Gastroesophageal sphincter (tissue), 4 donors: ENCODE measurements at regions not wholly inside any gene's neighbourhood (a gene's known extent, or its start where the extent isn't known, plus 50 kb on each side); places are given as distances from the start of the nearest gene placed in this dataset.

Source experiments
- ATAC-seq: fragments of 150-250 bp; one replicate; pipeline ENCODE4 v1.9.1; 2016; ENCODE audit warnings: mild to moderate bottlenecking, moderate library complexity
- H3K27ac ChIP-seq, 4 donors: fragments of 200-600 bp; sonication (generic) in 3 of 4; 1 replicate in 3 of 4; 2 replicates in 1 of 4; pipeline ENCODE4 v1.5.1; 2016 to 2019
- H3K27me3 ChIP-seq: fragments of 200-600 bp; sonication (generic); one replicate; pipeline ENCODE4 v1.5.1; 2019
- H3K36me3 ChIP-seq, 2 donors: fragments of 200-600 bp; sonication (generic); one replicate each; pipeline ENCODE4 v1.5.1; 2019; ENCODE audit warnings: control low read depth in 1 of 2
- H3K4me1 ChIP-seq, 3 donors: fragments of 200-600 bp; sonication (generic); 1 replicate in 2 of 3; 2 replicates in 1 of 3; pipeline ENCODE4 v1.5.1; 2016 to 2019; ENCODE audit warnings: control low read depth in 2 of 3
- H3K4me3 ChIP-seq, 2 donors: fragments of 200-600 bp; sonication (generic); one replicate each; pipeline ENCODE4 v1.5.1; 2019; ENCODE audit warnings: mild to moderate bottlenecking in 1 of 2, moderate library complexity in 1 of 2
- H3K9me3 ChIP-seq, 3 donors: fragments of 200-600 bp; sonication (generic); one replicate each; pipeline ENCODE4 v1.5.1; 2017 to 2019; ENCODE audit warnings: control low read depth in 2 of 3
- EP300 ChIP-seq: sonication (generic); formaldehyde crosslinking; IDR thresholded peaks from one replicate; pipeline ENCODE4 v1.6.1; 2017; ENCODE audit warnings: antibody characterized with exemption, mild to moderate bottlenecking
- POLR2A ChIP-seq, 2 donors: fragments of 450-650 bp; IDR thresholded peaks; one replicate each; pipeline ENCODE4 v1.6.1; 2017; ENCODE audit warnings: antibody characterized with exemption in 2 of 2, mild to moderate bottlenecking in 2 of 2, moderate library complexity in 1 of 2
- POLR2AphosphoS5 ChIP-seq: sonication (generic); formaldehyde crosslinking; IDR thresholded peaks from one replicate; pipeline ENCODE4 v1.6.1; 2017; ENCODE audit warnings: antibody characterized with exemption
- WGBS, 2 donors: methylation state at CpG; one replicate each; pipeline ENCODE4 v1.1.5; 2018; ENCODE audit warnings: low coverage in 1 of 2; 5-methylcytosine and 5-hydroxymethylcytosine counted together
- TF ChIP-seq, protein P1 (sequence below), 4 experiments: fragments of 200-600 bp in 2 of 4; fragments of 450-650 bp in 2 of 4; sonication (generic) in 1 of 4; IDR thresholded peaks; one replicate each; pipeline ENCODE4 v1.5.1; 2017 to 2019; ENCODE audit warnings: antibody characterized with exemption in 4 of 4, mild to moderate bottlenecking in 2 of 4, moderate library complexity in 2 of 4

DNA sequence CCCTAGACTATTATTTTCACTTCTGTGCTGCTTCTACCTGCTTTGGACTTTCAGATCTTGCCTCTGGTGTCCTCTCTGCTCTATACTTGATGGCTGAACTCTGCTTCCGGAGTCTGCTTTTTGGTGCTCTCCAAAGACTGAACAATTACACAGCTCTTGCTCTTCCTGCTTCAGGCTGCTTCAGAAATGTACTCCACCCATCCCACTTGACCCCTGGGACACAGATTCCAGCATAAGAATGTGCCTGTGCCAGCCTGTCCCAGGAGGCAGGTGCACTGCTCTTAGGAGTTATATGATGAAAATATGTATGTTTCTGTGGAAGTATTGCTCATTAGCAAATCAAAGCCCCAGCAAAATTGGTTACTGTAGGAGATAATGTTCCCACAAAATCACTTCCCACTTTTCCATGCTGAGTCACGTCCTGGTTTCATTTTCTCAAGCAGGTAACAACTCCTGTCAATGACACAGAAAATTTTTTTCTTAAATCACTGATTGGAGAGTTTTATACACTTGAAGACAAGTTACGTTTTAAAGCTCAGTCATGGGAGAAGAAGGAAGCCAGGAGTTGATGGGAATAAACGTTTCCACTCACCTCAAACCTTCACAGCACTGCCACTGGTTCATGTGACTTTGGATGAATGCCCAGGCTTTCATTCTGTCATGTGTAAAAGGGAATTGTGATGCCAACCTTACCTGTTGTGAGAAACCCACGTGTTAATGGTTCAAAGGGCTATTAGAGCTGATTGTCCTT is 239.4 kb upstream of the ZPLD1 start:
- H3K4me3 ChIP-seq, result no peak overlapping the region
- H3K4me1 ChIP-seq, result peaks cover 0 to 10% (median 3%) of the 10 kb centered on the region in 3 donors
- no peak overlapping the region for H3K27ac ChIP-seq
- TF ChIP-seq EP300 (no peak), POLR2AphosphoS5 (no peak), POLR2A (IDR thresholded peaks at IDR 0.05) (no peak)
- TF ChIP-seq, protein P1, sequence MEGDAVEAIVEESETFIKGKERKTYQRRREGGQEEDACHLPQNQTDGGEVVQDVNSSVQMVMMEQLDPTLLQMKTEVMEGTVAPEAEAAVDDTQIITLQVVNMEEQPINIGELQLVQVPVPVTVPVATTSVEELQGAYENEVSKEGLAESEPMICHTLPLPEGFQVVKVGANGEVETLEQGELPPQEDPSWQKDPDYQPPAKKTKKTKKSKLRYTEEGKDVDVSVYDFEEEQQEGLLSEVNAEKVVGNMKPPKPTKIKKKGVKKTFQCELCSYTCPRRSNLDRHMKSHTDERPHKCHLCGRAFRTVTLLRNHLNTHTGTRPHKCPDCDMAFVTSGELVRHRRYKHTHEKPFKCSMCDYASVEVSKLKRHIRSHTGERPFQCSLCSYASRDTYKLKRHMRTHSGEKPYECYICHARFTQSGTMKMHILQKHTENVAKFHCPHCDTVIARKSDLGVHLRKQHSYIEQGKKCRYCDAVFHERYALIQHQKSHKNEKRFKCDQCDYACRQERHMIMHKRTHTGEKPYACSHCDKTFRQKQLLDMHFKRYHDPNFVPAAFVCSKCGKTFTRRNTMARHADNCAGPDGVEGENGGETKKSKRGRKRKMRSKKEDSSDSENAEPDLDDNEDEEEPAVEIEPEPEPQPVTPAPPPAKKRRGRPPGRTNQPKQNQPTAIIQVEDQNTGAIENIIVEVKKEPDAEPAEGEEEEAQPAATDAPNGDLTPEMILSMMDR (IDR thresholded peaks at IDR 0.05), result no peak
- H3K36me3 ChIP-seq, result no peaks in the 10 kb centered on the region
- no peaks in the 10 kb centered on the region for H3K27me3 ChIP-seq
- 51 to 67% methylated on average over 4 to 5 of the region's 5 CpGs for WGBS, 2 donors
- no peaks in the 10 kb centered on the region for H3K9me3 ChIP-seq
- ATAC-seq, result no peak

DNA sequence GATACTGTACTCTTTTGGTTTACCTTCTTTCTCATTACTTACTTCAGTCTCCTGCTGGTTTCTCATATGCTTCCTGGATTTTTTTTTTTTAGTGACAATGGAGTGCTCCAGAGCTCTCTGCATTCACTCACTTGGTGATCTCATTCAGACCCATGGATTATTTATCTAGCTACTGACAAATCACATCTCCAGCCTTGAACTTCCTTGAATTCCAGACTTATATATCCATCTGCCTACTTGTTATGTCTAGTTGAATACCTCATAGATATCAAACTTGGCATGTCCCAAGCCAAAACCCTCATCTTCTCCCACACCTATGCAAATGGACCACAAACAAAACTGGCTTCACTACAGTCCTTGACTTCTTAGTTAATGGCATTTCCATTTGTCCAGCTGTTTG is 234.7 kb upstream of the ZPLD1 start:
- H3K4me1 ChIP-seq, result no peaks in the 10 kb centered on the region
- H3K27ac ChIP-seq, result no peak overlapping the region
- no peak overlapping the region for H3K4me3 ChIP-seq
- TF ChIP-seq POLR2AphosphoS5 (no peak), POLR2A (IDR thresholded peaks at IDR 0.05) (no peak), EP300 (no peak)
- TF ChIP-seq, protein P1 (IDR thresholded peaks at IDR 0.05), result no peak
- no peak for ATAC-seq
- no peaks in the 10 kb centered on the region for H3K27me3 ChIP-seq
- no peaks in the 10 kb centered on the region for H3K36me3 ChIP-seq
- H3K9me3 ChIP-seq, result no peaks in the 10 kb centered on the region

- Histone ChIP-seq H3K27ac (no peak overlapping the region), H3K27me3 (no peaks in the 10 kb centered on the region), H3K36me3 (no peaks in the 10 kb centered on the region), H3K4me3 (no peak overlapping the region), H3K4me1 (no peaks in the 10 kb centered on the region), H3K9me3 (no peaks in the 10 kb centered on the region)
- TF ChIP-seq POLR2A (IDR thresholded peaks at IDR 0.05), result no peak
- TF ChIP-seq, protein P1 (IDR thresholded peaks at IDR 0.05), result no peak
- TF ChIP-seq POLR2AphosphoS5, result no peak
- TF ChIP-seq EP300, result no peak
- no peak for ATAC-seq
These were observed 234.3 kb upstream of the ZPLD1 start for GRCh38 chr3:102200560-102200959.

- 100% methylated on average over 1 of the region's 1 CpG for WGBS, 2 donors
- H3K27ac ChIP-seq, result peak overlapping the region in 2 of 4 donors; percentile 62 to 66
- H3K9me3 ChIP-seq, result no peaks in the 10 kb centered on the region
- no peak for ATAC-seq
- TF ChIP-seq, protein P1 (IDR thresholded peaks at IDR 0.05), result no peak
- no peak for TF ChIP-seq EP300
- no peak for TF ChIP-seq POLR2AphosphoS5
- no peak for TF ChIP-seq POLR2A (IDR thresholded peaks at IDR 0.05)
- H3K4me3 ChIP-seq, result no peak overlapping the region
- no peaks in the 10 kb centered on the region for H3K36me3 ChIP-seq
- no peaks in the 10 kb centered on the region for H3K27me3 ChIP-seq
- peaks cover 9 to 18% (median 10%) of the 10 kb centered on the region in 3 donors for H3K4me1 ChIP-seq
These were observed 229.2 kb upstream of the ZPLD1 start for GRCh38 chr3:102205647-102206046.

DNA sequence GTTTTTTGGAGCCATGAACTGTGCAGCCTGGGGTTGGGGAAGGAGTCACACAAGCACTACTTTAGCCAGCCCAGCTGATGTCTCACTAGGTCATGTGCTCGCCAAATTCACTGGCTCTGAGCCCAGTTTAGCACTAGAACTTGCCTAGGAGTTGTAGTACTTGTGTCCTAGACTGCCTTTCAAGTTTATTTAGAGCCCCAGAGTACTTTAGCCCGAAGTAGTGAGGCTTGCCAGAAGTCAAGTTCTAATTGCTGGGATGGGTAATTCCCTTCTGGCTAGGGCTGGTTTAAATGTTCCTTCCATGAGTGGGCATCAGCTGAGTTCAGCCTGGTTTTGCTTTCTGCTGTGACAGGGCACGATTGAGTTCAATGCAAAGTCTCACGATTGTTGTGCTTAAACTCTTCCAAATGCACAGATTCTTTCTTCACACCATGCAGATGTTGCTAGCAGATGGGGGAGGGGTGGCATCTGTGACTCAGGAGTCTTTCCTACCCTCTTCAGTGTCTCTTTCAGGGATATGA is 228.2 kb upstream of the ZPLD1 start:
- peak overlapping the region; percentile 57 to 74 (median 64) for H3K27ac ChIP-seq
- WGBS, 2 donors, result 11 to 14% methylated on average over 3 of the region's 4 CpGs

More for the DNA sequence above, 228.2 kb upstream of the ZPLD1 start:
- Histone ChIP-seq H3K27me3 (no peaks in the 10 kb centered on the region), H3K9me3 (no peaks in the 10 kb centered on the region), H3K36me3 (no peaks in the 10 kb centered on the region), H3K4me3 (no peak overlapping the region), H3K4me1 (peaks cover 9 to 18% (median 10%) of the 10 kb centered on the region in 3 donors)
- peak; percentile 87 for ATAC-seq
- TF ChIP-seq POLR2A (IDR thresholded peaks at IDR 0.05), result no peak
- peak; percentile 74 for TF ChIP-seq POLR2AphosphoS5
- TF ChIP-seq, protein P1 (IDR thresholded peaks at IDR 0.05), result no peak
